Activated T-cell treated with anti-CD3 and anti-CD28 coated beads for 4 hours (primary cell): ENCODE measurements at regions not wholly inside any gene's neighbourhood (a gene's known extent, or its start where the extent isn't known, plus 50 kb on each side); places are given as distances from the start of the nearest gene placed in this dataset.

ENCODE experiments used
- DNase-seq: peaks from one replicate; pipeline ENCODE4 v3.0.0-alpha.2; 2020

- DNase-seq, result no peak
Observed at GRCh38 chr16:86377251-86378022, 132.9 kb upstream of the FOXF1 start.

GRCh38 chr16:86378128-86378527, 132.2 kb upstream of the FOXF1 start:
- DNase-seq, result no peak

DNA sequence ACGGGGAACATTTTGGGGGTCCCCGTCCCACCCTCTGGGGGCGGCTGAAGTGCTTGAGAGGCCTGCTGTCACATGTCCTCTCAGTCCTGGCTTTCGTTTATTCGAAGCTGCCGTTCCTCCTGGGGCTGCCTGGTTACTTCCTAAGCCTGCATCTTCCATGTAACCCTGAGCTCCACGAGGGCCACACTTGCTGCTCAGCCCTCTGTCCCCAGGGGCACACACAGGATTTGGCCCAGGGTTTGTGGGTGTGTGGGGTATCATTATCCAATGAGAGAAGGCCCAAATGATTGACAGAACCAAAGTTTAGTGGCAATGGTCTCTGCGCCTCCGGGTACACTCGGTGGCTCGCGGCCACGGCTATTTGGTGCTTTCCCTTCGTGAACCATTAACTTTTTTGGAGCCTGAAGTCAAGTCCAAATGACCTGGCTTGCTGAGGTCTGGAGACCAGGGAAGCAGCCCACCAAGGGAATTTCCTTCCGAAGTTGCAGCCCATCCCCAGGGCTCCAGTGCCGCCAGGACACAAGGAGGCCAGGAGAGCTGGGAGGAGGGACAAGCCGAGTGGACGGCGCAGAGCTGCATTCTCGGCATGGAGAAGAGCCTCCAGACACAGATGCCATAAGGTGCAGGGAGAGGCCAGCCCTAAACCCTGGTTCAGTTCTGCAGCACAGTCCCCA, 131.4 kb upstream of the FOXF1 start:
- DNase-seq, result no peak

DNA sequence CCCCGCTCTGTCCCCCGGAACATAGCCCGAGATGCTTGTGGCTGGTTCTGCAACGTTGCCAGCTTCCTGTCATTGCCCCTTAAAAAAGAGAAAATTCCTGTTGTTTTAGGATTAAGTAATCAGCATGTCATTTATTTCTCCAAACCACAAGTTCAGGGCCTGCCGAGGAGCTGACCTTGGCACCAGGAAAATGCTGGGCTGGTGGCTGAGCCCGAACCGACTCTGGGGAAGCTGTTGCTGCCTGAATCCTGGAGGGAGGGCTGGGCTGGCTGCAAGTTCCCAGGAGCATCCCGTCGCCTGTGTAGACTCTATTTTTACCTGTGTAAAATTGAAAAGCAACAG, 130.9 kb upstream of the FOXF1 start:
- no peak for DNase-seq

GRCh38 chr16:86380030-86380429, 130.3 kb upstream of the FOXF1 start:
- no peak for DNase-seq

DNA sequence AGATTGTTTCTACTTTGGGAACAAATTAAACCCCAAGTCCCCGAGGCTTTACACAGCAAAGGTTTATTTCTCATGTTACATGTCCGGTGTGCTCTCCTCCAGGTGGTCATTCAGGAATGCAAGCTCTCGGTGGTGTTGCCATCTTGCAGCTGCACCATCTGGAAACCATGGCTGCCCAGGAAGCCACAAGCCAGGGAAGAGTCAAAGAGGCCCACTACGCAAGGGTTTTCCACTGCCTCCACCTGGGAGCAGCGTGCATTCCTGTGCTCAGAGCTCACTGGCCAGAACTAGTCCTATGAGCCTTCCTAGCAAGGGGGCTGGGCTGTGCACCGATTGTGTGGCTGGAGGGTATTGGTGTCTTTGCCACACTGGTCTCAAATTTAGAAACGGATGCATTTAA, 128.8 kb upstream of the FOXF1 start:
- DNase-seq, result no peak

- no peak for DNase-seq
Observed at GRCh38 chr16:86382067-86382773, 128.1 kb upstream of the FOXF1 start.

DNA sequence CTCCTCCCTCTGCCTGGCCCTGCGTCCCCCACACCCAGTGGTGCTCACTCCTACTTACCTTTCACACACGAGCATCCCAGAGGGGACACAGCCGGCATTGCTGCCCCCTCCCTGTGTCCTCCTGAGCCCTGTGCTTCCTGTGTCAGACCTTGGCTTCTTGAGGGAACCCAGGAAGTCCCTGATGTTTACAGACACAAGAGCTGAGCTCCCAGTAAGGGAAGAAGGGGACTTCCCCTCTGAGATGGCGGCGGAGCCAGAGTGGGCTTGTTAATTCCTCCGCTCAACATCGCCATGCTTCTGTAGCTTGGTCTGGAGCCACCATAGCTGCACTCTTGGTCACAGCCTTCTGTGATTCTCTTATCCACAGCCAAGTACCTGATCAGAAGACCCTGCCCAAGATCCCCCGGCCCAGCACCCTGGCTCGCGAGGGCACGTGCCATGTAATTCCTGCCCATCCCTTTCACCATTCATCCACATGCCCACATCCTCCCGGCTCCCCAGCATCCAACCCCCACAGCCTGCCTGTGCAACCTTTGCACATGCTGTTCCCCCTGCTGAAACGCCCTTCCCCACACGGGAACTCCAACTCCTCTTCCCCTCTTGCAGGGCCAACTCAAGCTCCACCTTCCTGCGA, 127.4 kb upstream of the FOXF1 start:
- DNase-seq, result no peak

DNA sequence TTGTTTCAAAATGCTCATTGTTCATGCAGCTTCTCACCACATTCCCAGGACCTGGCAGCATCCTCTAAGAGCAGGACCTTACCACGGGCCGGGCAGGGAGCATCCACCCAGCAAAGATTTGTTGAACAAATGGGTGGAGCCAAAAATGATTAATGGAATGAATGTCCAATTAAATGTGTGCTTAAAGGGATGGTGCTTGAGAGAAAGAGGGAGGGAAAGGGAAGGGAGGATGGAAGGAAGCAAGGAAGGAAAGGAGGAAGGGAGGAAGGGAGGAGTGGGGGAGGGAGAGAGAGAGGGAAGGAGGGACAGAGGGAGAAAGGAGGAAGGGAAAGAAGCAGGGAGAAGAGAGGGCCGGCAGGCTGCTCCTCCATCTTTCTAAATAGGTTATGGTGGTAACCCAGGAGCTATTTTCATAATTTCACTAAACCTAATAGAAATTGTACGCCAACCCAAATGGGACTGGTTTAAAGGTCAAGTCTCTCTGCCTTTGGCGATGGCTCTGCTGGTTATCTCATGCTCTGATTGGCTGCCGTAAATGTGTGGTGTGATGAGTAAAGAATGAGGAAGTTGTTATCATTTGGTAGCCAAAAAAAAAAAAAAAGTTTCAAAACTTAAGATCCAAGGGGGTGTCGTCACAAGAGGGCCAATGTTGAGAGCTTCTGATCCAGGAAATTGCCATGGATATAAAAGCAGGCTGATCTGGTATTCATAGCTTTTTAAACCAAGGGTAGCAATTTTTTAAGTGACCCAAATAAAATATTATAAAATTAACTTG, 126.7 kb upstream of the FOXF1 start:
- no peak for DNase-seq

GRCh38 chr16:86384263-86384649, 126.1 kb upstream of the FOXF1 start:
- no peak for DNase-seq

DNA sequence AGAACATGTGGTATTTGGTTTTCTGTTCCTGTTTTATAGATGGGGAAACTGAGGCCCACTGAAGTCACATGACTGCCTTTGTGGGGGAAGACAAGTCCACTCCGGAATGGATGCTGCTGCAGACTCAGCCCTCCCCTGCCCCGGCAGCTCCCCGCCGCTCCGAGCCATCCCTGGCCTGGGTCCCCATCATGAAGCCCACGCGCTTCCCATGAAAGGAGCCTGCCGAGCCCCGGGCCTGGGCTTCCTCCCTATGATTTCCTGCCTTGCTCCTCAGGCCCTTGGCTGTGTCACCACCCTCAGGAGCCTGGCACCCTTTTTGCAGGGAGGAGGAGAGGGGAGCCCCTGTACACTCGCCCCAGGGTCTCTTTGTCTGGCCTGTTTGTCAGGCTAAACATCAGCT, 125.3 kb upstream of the FOXF1 start:
- no peak for DNase-seq

DNA sequence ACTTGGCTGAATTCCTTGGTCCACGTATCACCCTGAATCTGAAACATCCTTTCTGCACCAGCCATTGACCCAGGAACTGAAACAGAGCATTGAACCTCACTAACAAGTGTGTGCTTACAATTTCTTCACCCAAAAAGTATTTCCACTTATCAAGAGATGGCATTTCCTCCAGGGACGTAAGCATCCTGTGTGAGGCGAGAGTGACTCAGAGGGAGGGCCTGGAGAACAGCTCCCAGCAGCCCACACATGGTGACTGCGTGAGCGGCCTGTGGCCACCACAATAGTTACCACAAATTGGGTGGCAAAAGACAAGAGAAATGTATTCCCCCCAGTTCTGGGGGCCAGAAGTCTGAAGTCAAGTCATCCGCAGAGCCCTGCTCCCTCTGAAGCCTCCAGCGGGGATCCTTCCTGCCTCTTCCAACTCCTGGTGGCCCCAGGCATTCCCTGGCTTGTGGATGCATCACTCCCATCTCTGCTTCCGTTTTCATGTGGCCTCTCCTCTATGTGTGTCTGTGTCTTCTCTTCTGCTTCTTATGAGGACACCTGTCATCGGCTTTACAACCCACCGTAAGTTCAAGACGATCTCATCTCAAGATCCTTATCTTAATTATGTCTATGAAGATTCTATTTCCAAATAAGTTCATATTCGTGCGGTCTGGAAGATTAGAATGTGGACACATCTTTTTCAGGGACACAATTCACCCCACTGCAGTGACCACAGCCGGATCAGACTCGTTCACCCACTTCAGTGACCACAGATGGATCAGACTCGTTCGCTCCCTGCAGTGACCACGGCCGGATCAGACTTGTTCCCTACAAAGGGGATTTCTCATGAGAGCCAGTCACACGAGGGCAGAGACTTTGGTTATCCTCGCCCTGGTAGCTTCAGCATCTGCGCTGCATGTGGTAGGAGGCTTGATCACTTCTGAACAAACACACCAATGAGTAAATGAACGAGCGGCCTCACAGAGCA, 122.6 kb upstream of the FOXF1 start:
- DNase-seq, result no peak

DNA sequence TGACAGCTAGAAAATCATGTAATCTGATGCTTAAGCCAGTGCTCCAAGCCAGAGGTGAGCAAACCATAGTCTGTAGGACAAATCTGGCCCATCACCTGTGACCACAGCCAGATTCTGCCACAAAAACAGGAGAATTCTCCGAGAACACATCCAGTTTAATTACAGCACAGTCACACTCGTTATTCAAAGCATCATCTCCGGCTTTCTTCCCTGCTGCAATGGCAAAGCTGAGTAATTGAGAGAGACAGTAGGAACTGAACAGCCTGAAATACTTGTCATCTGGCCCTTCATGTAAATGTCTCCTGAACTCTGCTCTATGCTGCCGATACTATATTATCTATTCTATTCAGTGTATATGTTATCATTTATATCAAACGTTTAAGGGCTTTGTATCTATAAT, 121.4 kb upstream of the FOXF1 start:
- DNase-seq, result no peak

DNA sequence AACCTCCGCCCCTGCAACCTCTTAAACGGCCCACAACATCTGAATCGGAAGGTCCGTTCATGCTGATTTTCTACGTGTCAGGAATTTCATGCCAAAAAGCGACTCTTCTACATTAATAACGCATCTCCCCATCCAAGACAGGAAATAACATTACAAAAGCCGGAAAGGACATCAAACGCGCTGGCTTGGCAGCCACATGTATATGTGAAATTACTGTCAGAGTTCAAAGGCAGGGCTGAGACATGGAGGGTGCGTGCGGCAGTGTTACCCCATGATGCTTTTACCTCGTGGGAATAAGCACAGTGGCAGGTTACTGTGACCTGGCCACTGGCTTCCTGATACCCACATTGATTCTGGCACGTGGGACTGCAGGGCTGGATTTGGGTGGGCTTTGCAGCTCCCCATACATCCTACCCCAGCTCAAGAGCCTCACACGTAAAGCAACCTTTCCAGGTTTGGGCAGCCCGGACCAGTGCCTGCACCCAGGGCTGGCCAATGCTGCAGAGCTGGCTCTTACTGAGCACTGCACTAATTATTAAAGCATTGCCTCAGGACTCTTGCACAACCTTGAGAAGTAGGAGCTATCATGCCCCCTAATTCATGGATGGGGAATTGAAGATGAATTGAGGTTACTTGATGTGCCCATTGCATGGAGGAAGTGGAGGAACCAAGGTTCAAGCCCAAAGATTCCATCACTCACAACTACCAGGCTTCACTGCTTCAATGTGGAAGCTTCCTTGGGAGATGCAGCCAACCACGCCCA, 120.6 kb upstream of the FOXF1 start:
- DNase-seq, result no peak

GRCh38 chr16:86390335-86390734, 120.0 kb upstream of the FOXF1 start:
- no peak for DNase-seq

- no peak for DNase-seq
Observed at GRCh38 chr16:86391486-86391885, 118.8 kb upstream of the FOXF1 start.

- no peak for DNase-seq
Observed at GRCh38 chr16:86391984-86392383, 118.3 kb upstream of the FOXF1 start.

GRCh38 chr16:86392436-86393152, 117.7 kb upstream of the FOXF1 start:
- no peak for DNase-seq

DNA sequence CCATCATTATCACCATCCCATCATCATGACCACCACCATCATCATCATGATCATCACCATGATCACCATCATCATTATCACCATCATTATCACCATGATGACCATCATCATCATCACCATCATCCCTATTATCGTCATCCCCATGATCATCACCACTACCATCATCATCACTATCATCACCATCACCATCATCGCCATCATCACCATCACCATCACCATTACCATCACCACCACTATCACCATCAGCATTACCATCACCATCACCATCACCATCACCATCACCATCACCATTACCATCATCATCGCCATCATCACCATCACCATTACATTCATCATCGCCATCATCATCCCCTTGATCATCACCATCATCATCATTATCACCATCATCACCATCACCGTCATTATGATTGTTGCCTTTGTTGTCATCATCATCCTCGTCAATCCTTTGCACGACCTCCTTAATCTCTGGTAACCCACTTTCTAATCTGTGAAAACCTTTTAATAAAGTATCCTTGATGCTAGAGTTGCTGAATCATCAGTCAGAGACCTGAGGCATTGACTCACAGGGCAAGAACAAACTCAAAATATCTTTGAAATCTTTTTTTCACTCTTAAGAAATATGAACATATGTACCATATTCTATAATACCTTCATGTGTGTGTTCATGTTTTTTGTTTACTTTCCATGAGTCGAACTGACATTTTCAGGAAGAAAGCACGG, 116.3 kb upstream of the FOXF1 start:
- no peak for DNase-seq

DNA sequence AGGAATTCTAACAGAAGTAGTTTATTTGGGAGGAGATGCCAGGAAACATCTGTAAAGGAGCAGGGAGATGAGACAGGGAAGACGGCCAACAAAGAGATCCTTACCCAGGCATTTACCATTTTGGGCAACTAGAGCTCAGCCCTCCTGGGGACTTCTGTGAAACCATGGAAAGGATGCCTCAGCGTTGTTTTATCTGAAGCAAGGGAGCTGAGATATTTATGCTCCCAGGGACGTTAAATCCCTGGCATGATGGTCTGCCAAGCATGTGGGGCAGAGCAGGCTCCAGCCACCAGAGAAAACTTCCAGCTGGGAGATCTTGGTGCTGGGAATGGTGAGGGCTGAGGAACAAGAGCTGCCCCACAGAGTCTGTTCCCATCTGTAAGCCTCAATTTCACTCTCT, 114.8 kb upstream of the FOXF1 start:
- DNase-seq, result no peak
